ENCODE measurements at regions not wholly inside any gene's neighbourhood (a gene's known extent, or its start where the extent isn't known, plus 50 kb on each side); places are given as distances from the start of the nearest gene placed in this dataset.

DNA sequence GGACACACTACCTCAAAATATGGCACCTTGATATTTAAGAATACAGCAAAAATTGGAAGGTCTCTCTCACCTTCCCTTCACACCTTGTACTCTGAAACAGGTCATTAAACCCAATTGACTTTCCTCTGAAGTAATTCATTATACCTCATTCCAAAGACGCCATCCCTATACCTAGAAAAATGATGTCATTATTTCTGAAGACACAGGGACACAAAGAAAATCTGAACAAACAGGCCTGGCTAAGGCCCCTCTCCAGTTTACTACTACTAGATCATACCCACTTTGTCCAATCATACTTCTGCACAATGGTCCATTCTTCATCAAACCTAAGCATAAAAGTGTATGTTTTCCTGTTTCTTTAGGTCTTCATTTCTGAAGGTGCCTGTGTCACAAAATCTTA, 156.9 kb downstream of the RASSF9 start:
- in situ Hi-C loops (cut with MboI; ENCODE audit: low pct_unique_long_range_greater_than_20kb, low sequenced_read_pairs, unreplicated experiment): no loop called here

DNA sequence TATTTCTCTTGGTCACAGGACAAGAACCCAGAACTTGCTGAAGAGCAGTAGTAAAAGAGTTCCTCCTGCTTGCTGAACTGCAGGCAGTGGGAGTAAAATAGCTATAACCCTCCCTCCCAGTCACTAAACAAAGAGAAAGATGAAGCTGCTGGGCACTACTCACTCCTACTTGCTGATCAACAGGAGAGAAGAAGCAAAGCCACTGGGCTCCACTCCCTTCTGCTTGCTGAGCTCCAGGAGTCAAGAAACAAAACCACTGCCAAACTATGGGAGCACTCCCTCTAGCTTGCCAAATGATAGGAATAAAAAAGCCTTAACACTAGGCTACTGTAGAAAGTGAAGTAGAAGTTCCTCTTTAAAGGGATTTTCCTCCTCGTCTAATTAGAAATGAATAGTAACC, 155.3 kb downstream of the RASSF9 start:
- no peak for DNase-seq (ENCODE audit: low spot score)
- TF ChIP-seq CTCF (IDR thresholded peaks at IDR 0.05; ENCODE audit: extremely low read depth, insufficient read depth, missing control alignments): no peak
- in situ Hi-C loops (cut with MboI; ENCODE audit: low pct_unique_long_range_greater_than_20kb, low sequenced_read_pairs, unreplicated experiment): no loop called here

More for the DNA sequence above, 156.9 kb downstream of the RASSF9 start:
- no peak for TF ChIP-seq CTCF (IDR thresholded peaks at IDR 0.05; ENCODE audit: extremely low read depth, insufficient read depth, missing control alignments)
- DNase-seq (ENCODE audit: low spot score): no peak

DNA sequence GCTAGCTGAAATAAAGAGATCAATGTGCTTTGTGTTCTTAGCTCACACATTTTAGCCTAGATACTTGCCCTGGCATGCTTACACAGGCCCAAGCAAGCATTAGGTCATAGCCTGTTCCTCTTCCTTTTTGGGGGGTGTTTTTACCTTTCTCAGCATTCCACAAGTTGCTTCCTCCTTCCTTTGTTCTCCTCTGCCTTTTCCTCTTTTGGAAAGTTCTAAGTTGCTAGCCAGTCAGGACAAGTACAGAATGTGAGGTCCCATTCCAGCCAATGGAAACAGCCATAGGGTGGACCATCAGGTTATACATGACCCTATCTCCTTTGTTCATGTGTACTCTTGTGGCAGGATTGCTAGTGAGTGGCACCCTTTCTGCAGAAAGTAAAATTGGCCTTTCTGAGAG, 154.9 kb downstream of the RASSF9 start:
- in situ Hi-C loops (cut with MboI; ENCODE audit: low pct_unique_long_range_greater_than_20kb, low sequenced_read_pairs, unreplicated experiment): no loop called here
- DNase-seq (ENCODE audit: low spot score): no peak
- no peak for TF ChIP-seq CTCF (IDR thresholded peaks at IDR 0.05; ENCODE audit: extremely low read depth, insufficient read depth, missing control alignments)

DNA sequence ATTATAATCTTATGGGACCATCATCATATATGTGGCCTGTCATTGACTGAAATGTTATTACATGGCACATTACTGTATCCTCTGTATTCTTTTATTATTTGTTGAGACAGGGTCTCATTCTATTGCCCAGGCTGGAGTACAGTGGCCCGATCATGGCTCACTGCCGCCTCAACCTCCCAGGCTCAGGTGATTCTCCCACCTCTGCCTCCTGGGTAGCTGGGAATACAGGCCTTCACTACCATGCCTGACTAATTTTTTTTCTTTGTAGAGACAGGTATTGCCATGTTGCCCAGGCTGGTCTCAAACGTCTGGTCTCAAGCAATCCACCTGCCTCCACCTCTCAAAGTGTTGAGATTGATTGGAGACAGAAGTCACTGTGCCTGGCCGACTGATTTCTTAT, 153.2 kb downstream of the RASSF9 start:
- in situ Hi-C loops (cut with MboI; ENCODE audit: low pct_unique_long_range_greater_than_20kb, low sequenced_read_pairs, unreplicated experiment): no loop called here
- no peak for DNase-seq (ENCODE audit: low spot score)
- no peak for TF ChIP-seq CTCF (IDR thresholded peaks at IDR 0.05; ENCODE audit: extremely low read depth, insufficient read depth, missing control alignments)

- TF ChIP-seq CTCF (IDR thresholded peaks at IDR 0.05; ENCODE audit: extremely low read depth, insufficient read depth, missing control alignments): no peak
- in situ Hi-C loops (cut with MboI; ENCODE audit: low pct_unique_long_range_greater_than_20kb, low sequenced_read_pairs, unreplicated experiment): no loop called here
- no peak for DNase-seq (ENCODE audit: low spot score)
Measured at GRCh38 chr12:85688837-85689236, 147.4 kb downstream of the RASSF9 start.

GRCh38 chr12:85690146-85690545, 146.1 kb downstream of the RASSF9 start:
- TF ChIP-seq CTCF (IDR thresholded peaks at IDR 0.05; ENCODE audit: extremely low read depth, insufficient read depth, missing control alignments): no peak
- in situ Hi-C loops (cut with MboI; ENCODE audit: low pct_unique_long_range_greater_than_20kb, low sequenced_read_pairs, unreplicated experiment): no loop called here
- DNase-seq (ENCODE audit: low spot score): no peak

DNA sequence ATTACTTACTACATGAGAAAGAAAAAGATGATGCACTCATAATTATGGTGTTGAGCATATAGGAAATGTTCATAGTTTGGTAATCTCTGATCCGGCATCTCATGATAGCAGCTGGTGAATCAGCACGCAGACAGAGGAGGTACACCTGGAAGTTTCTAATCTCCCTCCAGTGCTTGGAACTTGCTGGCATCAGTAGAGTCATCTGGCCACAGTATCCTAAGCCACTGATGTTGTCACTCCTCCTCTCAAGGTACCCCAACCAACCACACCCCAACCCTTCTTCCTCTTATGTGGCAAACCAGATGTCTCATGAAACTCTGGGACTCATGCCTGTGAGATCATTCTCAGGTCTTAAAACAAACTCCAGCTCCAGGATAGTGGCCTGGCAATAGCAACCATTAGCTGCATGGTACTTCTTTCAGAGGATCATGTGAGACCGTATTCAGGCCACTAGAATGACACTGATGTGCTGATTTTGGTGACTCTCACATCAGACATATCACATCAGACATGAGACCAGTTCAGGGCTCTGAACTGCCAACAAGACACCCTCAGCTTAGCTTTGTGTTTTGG, 143.0 kb downstream of the RASSF9 start:
- DNase-seq (ENCODE audit: low spot score): no peak
- TF ChIP-seq CTCF (IDR thresholded peaks at IDR 0.05; ENCODE audit: extremely low read depth, insufficient read depth, missing control alignments): no peak
- in situ Hi-C loops (cut with MboI; ENCODE audit: low pct_unique_long_range_greater_than_20kb, low sequenced_read_pairs, unreplicated experiment): no loop called here
